Osteocyte (in vitro differentiated cells): ENCODE measurements at regions not wholly inside any gene's neighbourhood (a gene's known extent, or its start where the extent isn't known, plus 50 kb on each side); places are given as distances from the start of the nearest gene placed in this dataset.
"Not testable (repeated sequence)": the region's sequence is repeated elsewhere in the genome, so short reads cannot be mapped to it uniquely, and the experiment has no call there.

Experiments
- DNase-seq: peaks from one replicate; pipeline ENCODE4 v3.0.0; 2021; ENCODE audit warnings: mixed read lengths; ENCODE audit not compliant: unreplicated experiment; ENCODE audit errors: extremely low spot score
- H3K27ac Mint-ChIP-seq: one replicate; pipeline ENCODE4 v1.8.0; 2021; ENCODE audit warnings: mild to moderate bottlenecking, mixed read lengths; ENCODE audit not compliant: unreplicated experiment
- H3K27me3 Mint-ChIP-seq: one replicate; pipeline ENCODE4 v1.8.0; 2021; ENCODE audit warnings: mixed read lengths; ENCODE audit not compliant: unreplicated experiment
- H3K36me3 Mint-ChIP-seq: one replicate; pipeline ENCODE4 v1.8.0; 2021; ENCODE audit warnings: mixed read lengths; ENCODE audit not compliant: unreplicated experiment
- H3K4me1 Mint-ChIP-seq: one replicate; pipeline ENCODE4 v1.8.0; 2021; ENCODE audit warnings: mixed read lengths; ENCODE audit not compliant: unreplicated experiment
- H3K4me3 Mint-ChIP-seq: one replicate; pipeline ENCODE4 v1.8.0; 2021; ENCODE audit warnings: mild to moderate bottlenecking, moderate library complexity, mixed read lengths; ENCODE audit not compliant: unreplicated experiment
- H3K9me3 Mint-ChIP-seq: one replicate; pipeline ENCODE4 v1.8.0; 2021; ENCODE audit warnings: mixed read lengths; ENCODE audit not compliant: unreplicated experiment
- TF ChIP-seq, protein P1 (sequence below): fragments of 200-600 bp; sonication (generic); IDR thresholded peaks from 2 replicates; pipeline ENCODE4 v1.5.0; 2021; ENCODE audit warnings: antibody characterized with exemption, mild to moderate bottlenecking, moderate library complexity

DNA sequence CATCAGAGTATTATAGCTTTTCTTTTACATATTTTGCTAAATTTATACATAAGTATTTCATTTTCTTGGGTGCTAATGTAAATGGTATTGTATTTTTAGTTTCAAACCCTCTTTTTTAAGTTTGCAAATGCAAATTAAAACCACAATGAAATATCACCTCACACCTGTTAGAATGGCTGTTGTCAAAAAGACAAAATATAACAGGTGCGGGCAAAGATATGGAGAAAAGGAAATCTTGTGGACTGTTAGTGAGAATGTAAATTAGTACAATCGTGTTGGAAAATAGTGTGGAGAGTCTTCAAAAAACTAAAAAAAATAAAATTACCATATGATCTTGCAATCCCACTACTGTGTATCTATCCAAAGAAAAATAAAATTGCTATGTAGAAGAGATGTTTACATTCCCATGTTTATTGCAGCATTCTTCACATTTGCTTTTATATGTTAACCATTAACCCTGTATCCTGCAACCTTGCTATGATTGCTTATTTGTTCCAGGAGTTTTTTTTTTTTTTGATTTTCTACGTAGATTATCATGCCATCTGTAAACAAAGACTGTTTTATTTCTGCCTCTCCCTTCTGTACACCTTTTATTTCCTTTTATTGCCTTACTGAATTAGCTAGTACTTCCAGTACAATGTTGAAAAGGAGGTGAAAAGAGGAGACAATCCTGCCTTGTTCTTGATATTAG, 405.4 kb upstream of the MIS18BP1 start:
- Mint-ChIP-seq H3K4me3 (no peak overlapping the region), H3K27ac (no peak overlapping the region), H3K4me1 (peaks cover 6% of the 10 kb centered on the region), H3K36me3 (no peaks in the 10 kb centered on the region), H3K9me3 (peaks cover 15% of the 10 kb centered on the region), H3K27me3 (peaks cover 4% of the 10 kb centered on the region)
- TF ChIP-seq, protein P1, sequence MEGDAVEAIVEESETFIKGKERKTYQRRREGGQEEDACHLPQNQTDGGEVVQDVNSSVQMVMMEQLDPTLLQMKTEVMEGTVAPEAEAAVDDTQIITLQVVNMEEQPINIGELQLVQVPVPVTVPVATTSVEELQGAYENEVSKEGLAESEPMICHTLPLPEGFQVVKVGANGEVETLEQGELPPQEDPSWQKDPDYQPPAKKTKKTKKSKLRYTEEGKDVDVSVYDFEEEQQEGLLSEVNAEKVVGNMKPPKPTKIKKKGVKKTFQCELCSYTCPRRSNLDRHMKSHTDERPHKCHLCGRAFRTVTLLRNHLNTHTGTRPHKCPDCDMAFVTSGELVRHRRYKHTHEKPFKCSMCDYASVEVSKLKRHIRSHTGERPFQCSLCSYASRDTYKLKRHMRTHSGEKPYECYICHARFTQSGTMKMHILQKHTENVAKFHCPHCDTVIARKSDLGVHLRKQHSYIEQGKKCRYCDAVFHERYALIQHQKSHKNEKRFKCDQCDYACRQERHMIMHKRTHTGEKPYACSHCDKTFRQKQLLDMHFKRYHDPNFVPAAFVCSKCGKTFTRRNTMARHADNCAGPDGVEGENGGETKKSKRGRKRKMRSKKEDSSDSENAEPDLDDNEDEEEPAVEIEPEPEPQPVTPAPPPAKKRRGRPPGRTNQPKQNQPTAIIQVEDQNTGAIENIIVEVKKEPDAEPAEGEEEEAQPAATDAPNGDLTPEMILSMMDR = no peak
- no peak for DNase-seq

GRCh38 chr14:45651890-45652289, 398.9 kb upstream of the MIS18BP1 start:
- Mint-ChIP-seq H3K36me3 (no peaks in the 10 kb centered on the region), H3K4me1 (peaks cover 42% of the 10 kb centered on the region), H3K27me3 (no peaks in the 10 kb centered on the region), H3K27ac (peak overlapping the region; percentile 84), H3K4me3 (no peak overlapping the region), H3K9me3 (no peaks in the 10 kb centered on the region)
- TF ChIP-seq, protein P1 = no peak
- peak; percentile 53 for DNase-seq

GRCh38 chr14:45650754-45651153, 397.8 kb upstream of the MIS18BP1 start:
- Mint-ChIP-seq H3K4me3 (no peak overlapping the region), H3K27ac (peak overlapping the region; percentile 84), H3K9me3 (peaks cover 6% of the 10 kb centered on the region), H3K4me1 (peaks cover 42% of the 10 kb centered on the region), H3K36me3 (no peaks in the 10 kb centered on the region), H3K27me3 (no peaks in the 10 kb centered on the region)
- TF ChIP-seq, protein P1 = peak; percentile 31
- DNase-seq = no peak

GRCh38 chr14:45649051-45649450, 396.0 kb upstream of the MIS18BP1 start:
- Mint-ChIP-seq H3K36me3 (no peaks in the 10 kb centered on the region), H3K4me1 (peaks cover 42% of the 10 kb centered on the region), H3K27ac (no peak overlapping the region), H3K4me3 (no peak overlapping the region), H3K9me3 (peaks cover 9% of the 10 kb centered on the region), H3K27me3 (no peaks in the 10 kb centered on the region)
- TF ChIP-seq, protein P1 = no peak
- no peak for DNase-seq

- Mint-ChIP-seq H3K9me3 (peaks cover 13% of the 10 kb centered on the region), H3K27me3 (no peaks in the 10 kb centered on the region), H3K27ac (no peak overlapping the region), H3K4me3 (no peak overlapping the region), H3K4me1 (peaks cover 5% of the 10 kb centered on the region), H3K36me3 (no peaks in the 10 kb centered on the region)
- no peak for DNase-seq
- TF ChIP-seq, protein P1 = no peak
Measured at GRCh38 chr14:45641541-45641940, 388.5 kb upstream of the MIS18BP1 start.

- not testable (repeated sequence) for H3K27me3 Mint-ChIP-seq, H3K4me1 Mint-ChIP-seq, H3K36me3 Mint-ChIP-seq, H3K4me3 Mint-ChIP-seq, H3K9me3 Mint-ChIP-seq, H3K27ac Mint-ChIP-seq, DNase-seq
Measured at GRCh38 chr14:45634651-45635441, 381.8 kb upstream of the MIS18BP1 start.
